ENCODE measurements at regions not wholly inside any gene's neighbourhood (a gene's known extent, or its start where the extent isn't known, plus 50 kb on each side); places are given as distances from the start of the nearest gene placed in this dataset.

GRCh38 chr13:88461272-88462009 lies 790.3 kb downstream of the SLITRK5 start:
- no peak for TF ChIP-seq CTCF (IDR thresholded peaks at IDR 0.05; ENCODE audit: low read depth, low read length, poor library complexity, severe bottlenecking)
- TF ChIP-seq EZH2phosphoT487 (IDR thresholded peaks at IDR 0.05; ENCODE audit: borderline replicate concordance, low read length), result no peak
